Endodermal cell (in vitro differentiated cells): ENCODE measurements at regions not wholly inside any gene's neighbourhood (a gene's known extent, or its start where the extent isn't known, plus 50 kb on each side); places are given as distances from the start of the nearest gene placed in this dataset.

ENCODE experiments used
- DNase-seq: peaks from one replicate; pipeline ENCODE4 v3.0.0-alpha.2; 2017
- H3K27ac ChIP-seq: 2 replicates; pipeline ENCODE4 v1.5.1; 2013; ENCODE audit warnings: mild to moderate bottlenecking, low read depth, low read length, moderate library complexity
- H3K27me3 ChIP-seq: 2 replicates; pipeline ENCODE4 v1.6.1; 2013; ENCODE audit warnings: mild to moderate bottlenecking, low read length, moderate library complexity; ENCODE audit not compliant: insufficient read depth, control insufficient read depth, poor library complexity, severe bottlenecking
- H3K36me3 ChIP-seq: 2 replicates; pipeline ENCODE4 v1.7.0; 2013; ENCODE audit warnings: mild to moderate bottlenecking, low read length, moderate library complexity; ENCODE audit not compliant: control insufficient read depth, insufficient read depth
- H3K4me1 ChIP-seq: one replicate; pipeline ENCODE4 v1.7.0; 2013; ENCODE audit warnings: low read length; ENCODE audit not compliant: control insufficient read depth, insufficient read depth
- H3K4me3 ChIP-seq: 2 replicates; pipeline ENCODE4 v1.5.1; 2013; ENCODE audit warnings: mild to moderate bottlenecking, low read length, moderate library complexity
- H3K9ac ChIP-seq: 2 replicates; pipeline ENCODE4 v1.6.1; 2013; ENCODE audit warnings: mild to moderate bottlenecking, low read length, moderate library complexity; ENCODE audit not compliant: poor library complexity, severe bottlenecking; ENCODE audit errors: extremely low read depth
- H3K9me3 ChIP-seq: 2 replicates; pipeline ENCODE4 v1.6.1; 2013; ENCODE audit warnings: mild to moderate bottlenecking, low read length, moderate library complexity; ENCODE audit not compliant: control insufficient read depth
- H3K27ac Mint-ChIP-seq: 2 replicates; pipeline ENCODE4 v1.8.0; 2020; ENCODE audit warnings: mixed read lengths
- H3K27me3 Mint-ChIP-seq: 2 replicates; pipeline ENCODE4 v1.8.0; 2021; ENCODE audit warnings: mild to moderate bottlenecking, mixed read lengths; ENCODE audit not compliant: insufficient read depth
- H3K36me3 Mint-ChIP-seq: 2 replicates; pipeline ENCODE4 v1.8.0; 2020; ENCODE audit warnings: low read depth, mixed read lengths
- H3K4me1 Mint-ChIP-seq: 2 replicates; pipeline ENCODE4 v1.8.0; 2020; ENCODE audit warnings: mixed read lengths
- H3K4me3 Mint-ChIP-seq: 2 replicates; pipeline ENCODE4 v1.8.0; 2020; ENCODE audit warnings: mild to moderate bottlenecking, moderate library complexity, mixed read lengths
- H3K9me3 Mint-ChIP-seq: 2 replicates; pipeline ENCODE4 v1.8.0; 2020; ENCODE audit warnings: mild to moderate bottlenecking, mixed read lengths
- WGBS, 2 experiments: methylation state at CpG; one replicate each; pipeline versions ENCODE4 v1.1.5 to v1.1.7; 2013; ENCODE audit warnings: missing lambda C conversion rate in 2 of 2, mixed read lengths in 1 of 2; ENCODE audit not compliant: insufficient coverage in 1 of 2, insufficient read length in 1 of 2; 5-methylcytosine and 5-hydroxymethylcytosine counted together
- TF ChIP-seq, protein P1 (sequence below): fragments of 200-600 bp; sonication (generic); conservative IDR thresholded peaks from 2 replicates; pipeline ENCODE4 v1.5.0; 2021; ENCODE audit warnings: antibody characterized with exemption, mild to moderate bottlenecking

DNA sequence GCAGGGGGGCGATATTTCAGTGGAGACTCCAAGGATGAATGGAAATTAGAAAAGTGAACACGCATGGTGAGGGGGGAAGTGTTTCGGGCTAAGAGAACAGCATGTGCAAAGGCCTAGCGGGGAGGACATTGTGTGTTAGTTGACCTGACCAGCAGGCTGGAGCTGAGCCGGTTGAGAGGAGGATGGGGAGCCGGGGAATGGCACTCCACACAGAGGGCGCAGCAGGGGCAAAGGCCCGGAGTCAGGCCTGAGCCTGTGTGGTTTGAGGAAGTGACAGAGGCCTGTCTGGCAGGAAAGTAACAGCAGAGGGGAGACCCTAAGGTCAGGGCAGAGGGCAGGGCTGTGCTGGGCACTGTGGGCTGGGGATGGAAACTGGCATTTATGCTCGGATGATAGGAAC is 83.2 kb upstream of the ZNF479 start:
- no peak overlapping the region for H3K9ac ChIP-seq
- WGBS, 2 experiments, result 53 to 66% methylated on average over 7 to 9 of the region's 9 CpGs
- no peaks in the 10 kb centered on the region for H3K27me3 Mint-ChIP-seq
- peaks cover 8% of the 10 kb centered on the region for H3K36me3 Mint-ChIP-seq
- no peak for DNase-seq
- H3K9me3 Mint-ChIP-seq, result peaks cover 94% of the 10 kb centered on the region
- no peak overlapping the region for H3K27ac Mint-ChIP-seq
- peaks cover 68% of the 10 kb centered on the region for H3K9me3 ChIP-seq
- H3K4me3 Mint-ChIP-seq, result no peak overlapping the region
- H3K36me3 ChIP-seq, result no peaks in the 10 kb centered on the region
- H3K4me3 ChIP-seq, result no peak overlapping the region
- no peaks in the 10 kb centered on the region for H3K4me1 ChIP-seq
- H3K27ac ChIP-seq, result no peak overlapping the region
- no peaks in the 10 kb centered on the region for H3K4me1 Mint-ChIP-seq
- TF ChIP-seq, protein P1, sequence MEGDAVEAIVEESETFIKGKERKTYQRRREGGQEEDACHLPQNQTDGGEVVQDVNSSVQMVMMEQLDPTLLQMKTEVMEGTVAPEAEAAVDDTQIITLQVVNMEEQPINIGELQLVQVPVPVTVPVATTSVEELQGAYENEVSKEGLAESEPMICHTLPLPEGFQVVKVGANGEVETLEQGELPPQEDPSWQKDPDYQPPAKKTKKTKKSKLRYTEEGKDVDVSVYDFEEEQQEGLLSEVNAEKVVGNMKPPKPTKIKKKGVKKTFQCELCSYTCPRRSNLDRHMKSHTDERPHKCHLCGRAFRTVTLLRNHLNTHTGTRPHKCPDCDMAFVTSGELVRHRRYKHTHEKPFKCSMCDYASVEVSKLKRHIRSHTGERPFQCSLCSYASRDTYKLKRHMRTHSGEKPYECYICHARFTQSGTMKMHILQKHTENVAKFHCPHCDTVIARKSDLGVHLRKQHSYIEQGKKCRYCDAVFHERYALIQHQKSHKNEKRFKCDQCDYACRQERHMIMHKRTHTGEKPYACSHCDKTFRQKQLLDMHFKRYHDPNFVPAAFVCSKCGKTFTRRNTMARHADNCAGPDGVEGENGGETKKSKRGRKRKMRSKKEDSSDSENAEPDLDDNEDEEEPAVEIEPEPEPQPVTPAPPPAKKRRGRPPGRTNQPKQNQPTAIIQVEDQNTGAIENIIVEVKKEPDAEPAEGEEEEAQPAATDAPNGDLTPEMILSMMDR, result no peak
- no peaks in the 10 kb centered on the region for H3K27me3 ChIP-seq

- Mint-ChIP-seq H3K27me3 (no peaks in the 10 kb centered on the region), H3K9me3 (peaks cover 95% of the 10 kb centered on the region), H3K36me3 (peaks cover 12% of the 10 kb centered on the region), H3K27ac (no peak overlapping the region), H3K4me3 (no peak overlapping the region), H3K4me1 (no peaks in the 10 kb centered on the region)
- no peaks in the 10 kb centered on the region for H3K27me3 ChIP-seq
- H3K4me3 ChIP-seq, result no peak overlapping the region
- DNase-seq, result no peak
- H3K36me3 ChIP-seq, result no peaks in the 10 kb centered on the region
- 52 to 75% methylated on average over 3 to 6 of the region's 6 CpGs for WGBS, 2 experiments
- H3K4me1 ChIP-seq, result no peaks in the 10 kb centered on the region
- peaks cover 71% of the 10 kb centered on the region for H3K9me3 ChIP-seq
- no peak overlapping the region for H3K27ac ChIP-seq
- TF ChIP-seq, protein P1, result no peak
- H3K9ac ChIP-seq, result no peak overlapping the region
Measured at GRCh38 chr7:57216340-57216739, 84.1 kb upstream of the ZNF479 start.

- H3K9ac ChIP-seq, result no peak overlapping the region
- no peak overlapping the region for H3K27ac ChIP-seq
- no peaks in the 10 kb centered on the region for H3K27me3 ChIP-seq
- DNase-seq, result no peak
- Mint-ChIP-seq H3K27me3 (no peaks in the 10 kb centered on the region), H3K9me3 (peaks cover 98% of the 10 kb centered on the region), H3K4me3 (no peak overlapping the region), H3K4me1 (no peaks in the 10 kb centered on the region), H3K27ac (no peak overlapping the region), H3K36me3 (peaks cover 12% of the 10 kb centered on the region)
- 71 to 75% methylated on average over 5 to 7 of the region's 7 CpGs for WGBS, 2 experiments
- peaks cover 62% of the 10 kb centered on the region for H3K9me3 ChIP-seq
- TF ChIP-seq, protein P1, result no peak
- H3K36me3 ChIP-seq, result no peaks in the 10 kb centered on the region
- no peak overlapping the region for H3K4me3 ChIP-seq
- no peaks in the 10 kb centered on the region for H3K4me1 ChIP-seq
Measured at GRCh38 chr7:57218196-57218716, 86.0 kb upstream of the ZNF479 start.
